Activated naive CD4-positive, alpha-beta T cell (primary cell): ENCODE measurements at regions not wholly inside any gene's neighbourhood (a gene's known extent, or its start where the extent isn't known, plus 50 kb on each side); places are given as distances from the start of the nearest gene placed in this dataset.

ENCODE experiments used
- DNase-seq, 4 experiments: peaks; one replicate each; lab custom pipeline; 2025; lab: John Stamatoyannopoulos, UW

GRCh38 chr3:30263238-30263924, 343.0 kb upstream of the TGFBR2 start:
- DNase-seq, result no peak

GRCh38 chr3:30263925-30264313, 342.5 kb upstream of the TGFBR2 start:
- peak in 1 of 4 experiments; percentile 0 for DNase-seq

GRCh38 chr3:30266524-30266923, 339.9 kb upstream of the TGFBR2 start:
- no peak for DNase-seq

GRCh38 chr3:30268288-30268687, 338.1 kb upstream of the TGFBR2 start:
- DNase-seq, result no peak

GRCh38 chr3:30269751-30270445, 336.5 kb upstream of the TGFBR2 start:
- DNase-seq, result no peak

- DNase-seq, result no peak
Measured at GRCh38 chr3:30271781-30272180, 334.6 kb upstream of the TGFBR2 start.

- no peak for DNase-seq
Measured at GRCh38 chr3:30273304-30274072, 332.9 kb upstream of the TGFBR2 start.

GRCh38 chr3:30277494-30277893, 328.9 kb upstream of the TGFBR2 start:
- no peak for DNase-seq

- no peak for DNase-seq
Measured at GRCh38 chr3:30281526-30281925, 324.9 kb upstream of the TGFBR2 start.

GRCh38 chr3:30282154-30282696, 324.2 kb upstream of the TGFBR2 start:
- no peak for DNase-seq

- no peak for DNase-seq
Measured at GRCh38 chr3:30285188-30286006, 321.0 kb upstream of the TGFBR2 start.

- no peak for DNase-seq
Measured at GRCh38 chr3:30286007-30286669, 320.3 kb upstream of the TGFBR2 start.

- DNase-seq, result no peak
Measured at GRCh38 chr3:30286811-30287210, 319.6 kb upstream of the TGFBR2 start.

- no peak for DNase-seq
Measured at GRCh38 chr3:30288830-30289229, 317.6 kb upstream of the TGFBR2 start.

- no peak for DNase-seq
Measured at GRCh38 chr3:30289324-30289723, 317.1 kb upstream of the TGFBR2 start.

- DNase-seq, result no peak
Measured at GRCh38 chr3:30289766-30290165, 316.6 kb upstream of the TGFBR2 start.

- DNase-seq, result no peak
Measured at GRCh38 chr3:30290479-30290878, 315.9 kb upstream of the TGFBR2 start.

GRCh38 chr3:30292192-30292893, 314.1 kb upstream of the TGFBR2 start:
- DNase-seq, result no peak

- DNase-seq, result no peak
Measured at GRCh38 chr3:30293621-30294240, 312.7 kb upstream of the TGFBR2 start.

- DNase-seq, result no peak
Measured at GRCh38 chr3:30294241-30294667, 312.1 kb upstream of the TGFBR2 start.
